HCT116 (cell line): ENCODE measurements at regions not wholly inside any gene's neighbourhood (a gene's known extent, or its start where the extent isn't known, plus 50 kb on each side); places are given as distances from the start of the nearest gene placed in this dataset.

Experiments used
- ATAC-seq: fragments of 200-7000 bp; cut with Tn5 transposase; 2 replicates; pipeline ENCODE4 v1.9.1; 2020; ENCODE audit warnings: mild to moderate bottlenecking, moderate library complexity
- BruUV-seq: library from RNA; stranded (reverse); fragments of 400-500 nt; replicated peaks from 2 replicates; lab custom pipeline; 2021; lab: Mats Ljungman, UMichigan
- CTCF ChIA-PET: fragments of 300-600 bp; sonication (Branson Sonifier 250); formaldehyde crosslinking; loops from one replicate; lab custom pipeline; 2021; ENCODE audit warnings: antibody characterized with exemption; lab: Charles Lee
- POLR2A ChIA-PET: fragments of 300-600, 350-600 bp; sonication (Branson Sonifier 250); formaldehyde crosslinking; loops from one replicate; lab custom pipeline; 2021; ENCODE audit warnings: antibody characterized with exemption; lab: Charles Lee
- RAD21 ChIA-PET, 2 experiments: fragments of 300-600 bp; sonication (Branson Sonifier 250); formaldehyde crosslinking; loops; one replicate each; lab custom pipeline; 2023; ENCODE audit warnings: low total read pairs in 2 of 2; ENCODE audit not compliant: uncharacterized antibody in 2 of 2, unreplicated experiment in 2 of 2, low non-redundant PET in 1 of 2; lab: Charles Lee
- DNase-seq: peaks from one replicate; pipeline ENCODE4 v3.0.0-alpha.2; 2010; ENCODE audit warnings: low read depth, low spot score
- H2AFZ ChIP-seq: fragments of 200-600 bp; shearing (Covaris generic), sonication (generic); 2 replicates; pipeline ENCODE4 v1.6.1; 2017; ENCODE audit warnings: low read depth, mixed run types, mixed read lengths, antibody characterized with exemption, low read length; ENCODE audit not compliant: poor library complexity, severe bottlenecking
- H3K27ac ChIP-seq: 2 replicates; pipeline ENCODE4 v1.5.1; 2012; ENCODE audit warnings: low read depth, low read length
- H3K27me3 ChIP-seq: fragments of 200-600 bp; sonication (generic); 2 replicates; pipeline ENCODE4 v1.6.1; 2016; ENCODE audit warnings: mixed run types, low read length, mixed read lengths; ENCODE audit not compliant: insufficient read depth
- H3K36me3 ChIP-seq, 2 experiments: fragments of 200-500 bp in 1 of 2; fragments of 200-600 bp in 1 of 2; sonication (Bioruptor generic) in 1 of 2; sonication (generic) in 1 of 2; 2 replicates each; pipeline versions ENCODE4 v1.5.1 to v1.6.1; 2014 to 2016; ENCODE audit warnings: low read length in 2 of 2, inconsistent platforms in 1 of 2, mixed read lengths in 1 of 2, mixed run types in 1 of 2; ENCODE audit not compliant: insufficient read depth in 2 of 2, control insufficient read depth in 1 of 2
- H3K4me1 ChIP-seq, 2 experiments: fragments of 200-600 bp in 1 of 2; sonication (generic) in 1 of 2; 2 replicates each; pipeline versions ENCODE4 v1.5.1 to v1.6.1; 2012 to 2017; ENCODE audit warnings: low read length in 2 of 2, inconsistent platforms in 1 of 2, mild to moderate bottlenecking in 1 of 2, mixed read lengths in 1 of 2, mixed run types in 1 of 2, moderate library complexity in 1 of 2; ENCODE audit not compliant: insufficient read depth in 2 of 2, control insufficient read depth in 1 of 2
- H3K4me2 ChIP-seq: fragments of 200-600 bp; sonication (generic); 2 replicates; pipeline ENCODE4 v1.6.1; 2017; ENCODE audit warnings: mixed run types, low read length, mixed read lengths
- H3K4me3 ChIP-seq, 2 experiments: fragments of 200-600 bp in 1 of 2; sonication (generic) in 1 of 2; replicated peaks in 1 of 2; 2 replicates each; pipeline ENCODE4 v1.5.1; 2011 to 2016; ENCODE audit warnings: low read length in 2 of 2, control low read depth in 1 of 2, low read depth in 1 of 2, mild to moderate bottlenecking in 1 of 2, mixed read lengths in 1 of 2, mixed run types in 1 of 2
- H3K79me2 ChIP-seq: fragments of 200-600 bp; sonication (generic); 2 replicates; pipeline ENCODE4 v1.6.1; 2017; ENCODE audit warnings: mild to moderate bottlenecking, mixed run types, low read length, moderate library complexity, mixed read lengths; ENCODE audit not compliant: insufficient read depth
- H3K9ac ChIP-seq: fragments of 200-600 bp; sonication (generic); 2 replicates; pipeline ENCODE4 v1.6.1; 2016; ENCODE audit warnings: low read length, mixed read lengths
- H3K9me2 ChIP-seq: fragments of 200-600 bp; sonication (generic), shearing (Covaris generic); 2 replicates; pipeline ENCODE4 v1.6.1; 2017; ENCODE audit warnings: mixed run types, mild to moderate bottlenecking, moderate library complexity; ENCODE audit not compliant: insufficient read depth
- H3K9me3 ChIP-seq, 2 experiments: fragments of 200-500 bp in 1 of 2; fragments of 200-600 bp in 1 of 2; sonication (Bioruptor generic) in 1 of 2; sonication (generic) in 1 of 2; 2 replicates each; pipeline ENCODE4 v1.6.1; 2014 to 2017; ENCODE audit warnings: low read length in 2 of 2, mixed read lengths in 2 of 2, inconsistent platforms in 1 of 2, low read depth in 1 of 2, mild to moderate bottlenecking in 1 of 2, mixed run types in 1 of 2, moderate library complexity in 1 of 2; ENCODE audit not compliant: control insufficient read depth in 1 of 2, insufficient read depth in 1 of 2
- H4K20me1 ChIP-seq: fragments of 200-600 bp; sonication (generic), shearing (Covaris generic); 2 replicates; pipeline ENCODE4 v1.6.1; 2017; ENCODE audit warnings: mixed run types, mild to moderate bottlenecking, moderate library complexity; ENCODE audit not compliant: insufficient read depth
- ATF3 ChIP-seq: IDR thresholded peaks from 2 replicates; pipeline ENCODE4 v1.6.1; 2012
- CBX3 ChIP-seq: IDR thresholded peaks from 2 replicates; pipeline ENCODE4 v1.6.1; 2012; ENCODE audit warnings: low read depth
- CEBPB ChIP-seq: IDR thresholded peaks from 2 replicates; pipeline ENCODE4 v1.6.1; 2012; ENCODE audit warnings: low read depth
- EGR1 ChIP-seq: IDR thresholded peaks from 2 replicates; pipeline ENCODE4 v1.6.1; 2012; ENCODE audit warnings: low read depth
- ELF1 ChIP-seq: IDR thresholded peaks from 2 replicates; pipeline ENCODE4 v1.6.1; 2012; ENCODE audit warnings: low read depth, borderline replicate concordance
- EZH2 ChIP-seq: fragments of 200-600 bp; sonication (generic); IDR thresholded peaks from 2 replicates; pipeline ENCODE4 v1.6.1; 2017; ENCODE audit warnings: antibody characterized with exemption, mixed run types
- EZH2phosphoT487 ChIP-seq: fragments of 200-600 bp; IDR thresholded peaks from 2 replicates; pipeline ENCODE4 v1.6.1; 2018; ENCODE audit warnings: antibody characterized with exemption, borderline replicate concordance
- FOSL1 ChIP-seq: IDR thresholded peaks from 2 replicates; pipeline ENCODE4 v1.6.1; 2012; ENCODE audit warnings: low read depth
- POLR2AphosphoS5 ChIP-seq: IDR thresholded peaks from 2 replicates; pipeline ENCODE4 v1.6.1; 2011; ENCODE audit warnings: mild to moderate bottlenecking, low read depth, low read length, moderate library complexity
- RAD21 ChIP-seq: IDR thresholded peaks from 2 replicates; pipeline ENCODE4 v1.6.1; 2012; ENCODE audit warnings: low read depth, mild to moderate bottlenecking
- SIN3A ChIP-seq: IDR thresholded peaks from 2 replicates; pipeline ENCODE4 v1.6.1; 2012; ENCODE audit warnings: low read depth
- SRF ChIP-seq: IDR thresholded peaks from 2 replicates; pipeline ENCODE4 v1.6.1; 2012; ENCODE audit warnings: low read depth
- YY1 ChIP-seq: IDR thresholded peaks from 2 replicates; pipeline ENCODE4 v1.6.1; 2011; ENCODE audit warnings: low read length, low read depth, moderate library complexity, mild to moderate bottlenecking; ENCODE audit not compliant: insufficient replicate concordance; ENCODE audit errors: extremely low read depth
- ZBTB33 ChIP-seq: IDR thresholded peaks from 2 replicates; pipeline ENCODE4 v1.6.1; 2011; ENCODE audit warnings: mild to moderate bottlenecking, low read length, moderate library complexity; ENCODE audit not compliant: insufficient replicate concordance; ENCODE audit errors: extremely low read depth
- ZNF274 ChIP-seq: fragments of 200-500 bp; sonication (Bioruptor generic); IDR thresholded peaks from 2 replicates; pipeline ENCODE4 v1.6.1; 2014; ENCODE audit warnings: mild to moderate bottlenecking, low read depth, low read length, inconsistent platforms
- intact Hi-C: fragments of 100-400 bp; cut with micrococcal nuclease; formaldehyde crosslinking; loops from 2 replicates; pipeline ENCODE4 v1.10.0; 2022

DNA sequence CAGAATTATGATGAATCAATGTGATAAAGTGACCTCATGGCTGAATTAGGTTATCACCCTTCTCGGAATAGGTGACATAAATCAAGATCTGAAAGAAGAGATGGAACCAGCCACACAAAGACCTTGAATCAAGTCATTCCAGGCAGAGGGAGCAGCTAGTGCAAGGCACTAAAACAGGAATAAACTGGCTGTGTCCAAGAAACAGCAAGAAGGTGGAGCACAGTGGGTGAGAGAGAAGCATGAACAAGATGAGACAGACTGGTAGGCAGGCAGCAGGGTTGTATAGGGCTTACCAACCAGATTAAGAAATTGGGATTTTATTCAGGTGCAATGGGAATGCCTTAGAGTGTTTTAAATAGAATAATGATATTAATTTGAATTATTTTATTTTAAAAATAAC is 470.3 kb downstream of the PCDH20 start (continued):
- TF ChIP-seq CBX3, result no peak

- ChIA-PET CTCF (no interaction called here), RAD21 (no interaction called here), POLR2A (no interaction called here)
- no peaks in the 10 kb centered on the region for H3K9me2 ChIP-seq
- no peak overlapping the region for H2AFZ ChIP-seq
- TF ChIP-seq EZH2, result no peak
- no peak for TF ChIP-seq SIN3A
- no peak for TF ChIP-seq CEBPB
- TF ChIP-seq EZH2phosphoT487, result no peak
- no peak for TF ChIP-seq FOSL1
- TF ChIP-seq POLR2AphosphoS5, result no peak
- no peak for TF ChIP-seq ZBTB33
- no peak for TF ChIP-seq ATF3
- TF ChIP-seq RAD21, result no peak
- TF ChIP-seq SRF, result no peak
- TF ChIP-seq ELF1, result no peak
- no peak for TF ChIP-seq ZNF274
- TF ChIP-seq YY1, result no peak
- no peak for TF ChIP-seq CBX3
- no peak for TF ChIP-seq EGR1
- no peak overlapping the region for H3K4me3 ChIP-seq
- intact Hi-C loops, result no loop called here
- ATAC-seq, result no peak
- H3K9ac ChIP-seq, result no peak overlapping the region
- no peaks in the 10 kb centered on the region for H3K79me2 ChIP-seq
- no peak overlapping the region for H3K27ac ChIP-seq
- H3K4me2 ChIP-seq, result no peak overlapping the region
- BruUV-seq, result no TSS peak
- no peaks in the 10 kb centered on the region for H3K9me3 ChIP-seq
- no peaks in the 10 kb centered on the region for H3K36me3 ChIP-seq
- DNase-seq, result no peak
- no peaks in the 10 kb centered on the region for H3K27me3 ChIP-seq
- H3K4me1 ChIP-seq, result no peaks in the 10 kb centered on the region
- H4K20me1 ChIP-seq, result no peaks in the 10 kb centered on the region
These were observed 470.8 kb downstream of the PCDH20 start for GRCh38 chr13:60944863-60945262.
